Osteoblast (primary cell): ENCODE measurements at regions not wholly inside any gene's neighbourhood (a gene's known extent, or its start where the extent isn't known, plus 50 kb on each side); places are given as distances from the start of the nearest gene placed in this dataset.

Experiments
- DNase-seq: peaks from one replicate; pipeline ENCODE4 v3.0.0; 2011; ENCODE audit warnings: low spot score, mixed read lengths; ENCODE audit not compliant: insufficient read length; ENCODE audit errors: missing footprints
- H2AFZ ChIP-seq: 2 replicates; pipeline ENCODE4 v1.6.0; 2011; ENCODE audit warnings: mild to moderate bottlenecking, low read length
- H3K27ac ChIP-seq: 2 replicates; pipeline ENCODE4 v1.5.1; 2011; ENCODE audit warnings: mild to moderate bottlenecking, low read depth, low read length, moderate library complexity
- H3K27me3 ChIP-seq: 2 replicates; pipeline ENCODE4 v1.6.0; 2012; ENCODE audit warnings: mild to moderate bottlenecking, control low read depth, inconsistent platforms, low read length, moderate library complexity; ENCODE audit not compliant: insufficient read depth
- H3K36me3 ChIP-seq: 2 replicates; pipeline ENCODE4 v1.5.1; 2011; ENCODE audit warnings: mild to moderate bottlenecking, low read length, control low read depth, moderate library complexity; ENCODE audit not compliant: insufficient read depth
- H3K4me1 ChIP-seq: 2 replicates; pipeline ENCODE4 v1.5.1; 2011; ENCODE audit warnings: mild to moderate bottlenecking, low read length, control low read depth, moderate library complexity; ENCODE audit not compliant: insufficient read depth
- H3K4me2 ChIP-seq: 2 replicates; pipeline ENCODE4 v1.6.0; 2011; ENCODE audit warnings: mild to moderate bottlenecking, low read length; ENCODE audit not compliant: insufficient read depth
- H3K4me3 ChIP-seq: fragments of 200-600 bp; sonication (generic); 3 replicates; pipeline ENCODE4 v1.5.1; 2012; ENCODE audit warnings: mild to moderate bottlenecking, low read length, inconsistent platforms; ENCODE audit not compliant: insufficient read depth
- H3K79me2 ChIP-seq: 2 replicates; pipeline ENCODE4 v1.6.0; 2012; ENCODE audit warnings: mild to moderate bottlenecking, low read length, control low read depth, inconsistent platforms; ENCODE audit not compliant: insufficient read depth
- H3K9me3 ChIP-seq: 2 replicates; pipeline ENCODE4 v1.5.1; 2011; ENCODE audit warnings: low read depth, low read length, control low read depth
- H4K20me1 ChIP-seq: 2 replicates; pipeline ENCODE4 v1.6.0; 2012; ENCODE audit warnings: mild to moderate bottlenecking, low read length, control low read depth; ENCODE audit not compliant: insufficient read depth
- TF ChIP-seq, protein P1 (sequence below): IDR thresholded peaks from 2 replicates; pipeline ENCODE4 v1.5.1; 2011; ENCODE audit warnings: mild to moderate bottlenecking, low read depth, low read length, moderate library complexity; ENCODE audit errors: extremely low read depth

DNA sequence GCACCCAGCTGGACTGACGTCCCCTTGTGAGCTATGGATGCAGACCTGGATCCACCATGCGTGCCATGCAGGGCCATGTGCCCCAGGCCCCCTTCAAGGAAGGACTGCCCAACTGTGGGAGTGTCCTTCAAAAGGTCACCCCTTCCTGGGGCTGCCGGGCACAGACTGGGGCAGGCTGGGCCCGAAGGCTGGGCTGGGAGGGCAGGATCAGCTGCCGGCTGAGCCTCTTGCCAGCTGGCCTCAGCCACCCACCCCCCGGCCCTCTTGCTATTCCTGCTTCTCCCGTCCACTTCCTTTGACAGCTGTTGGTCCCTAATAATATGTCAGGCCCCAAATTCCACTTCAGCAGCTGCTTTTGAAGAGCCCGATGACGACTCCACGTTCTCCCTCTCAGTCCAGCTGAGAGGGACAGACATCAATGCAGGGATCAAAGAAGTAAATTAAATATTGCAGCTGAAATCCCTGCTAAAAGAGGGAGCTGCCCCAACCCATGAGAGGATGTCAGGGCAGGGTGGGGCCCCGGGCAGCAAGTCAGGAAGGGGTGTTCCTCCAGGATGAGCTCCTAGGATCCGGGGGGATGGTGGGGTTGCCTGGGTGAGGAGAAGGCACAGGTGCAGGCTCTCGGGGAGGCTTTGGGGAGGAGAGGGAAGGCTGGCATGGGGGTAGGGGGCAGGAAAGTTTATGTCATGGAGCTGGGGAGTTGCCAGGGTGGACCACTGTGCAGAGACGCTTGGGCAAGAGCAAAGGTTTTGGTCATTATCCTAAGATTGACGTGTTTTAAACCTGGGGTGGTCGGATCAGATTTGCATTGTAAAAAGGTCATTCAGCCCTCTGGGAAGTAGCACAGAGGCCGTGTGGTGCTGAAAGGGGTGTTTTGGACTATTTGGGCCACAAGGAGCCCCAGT lies 185.0 kb downstream of the ANKRD60 start:
- Histone ChIP-seq H2AFZ (no peak overlapping the region), H3K4me3 (no peak overlapping the region), H3K27ac (no peak overlapping the region), H3K4me2 (no peak overlapping the region), H3K27me3 (peaks cover 9% of the 10 kb centered on the region), H3K9me3 (no peaks in the 10 kb centered on the region), H3K36me3 (no peaks in the 10 kb centered on the region), H4K20me1 (no peaks in the 10 kb centered on the region), H3K79me2 (no peaks in the 10 kb centered on the region), H3K4me1 (peaks cover 15% of the 10 kb centered on the region)
- TF ChIP-seq, protein P1, sequence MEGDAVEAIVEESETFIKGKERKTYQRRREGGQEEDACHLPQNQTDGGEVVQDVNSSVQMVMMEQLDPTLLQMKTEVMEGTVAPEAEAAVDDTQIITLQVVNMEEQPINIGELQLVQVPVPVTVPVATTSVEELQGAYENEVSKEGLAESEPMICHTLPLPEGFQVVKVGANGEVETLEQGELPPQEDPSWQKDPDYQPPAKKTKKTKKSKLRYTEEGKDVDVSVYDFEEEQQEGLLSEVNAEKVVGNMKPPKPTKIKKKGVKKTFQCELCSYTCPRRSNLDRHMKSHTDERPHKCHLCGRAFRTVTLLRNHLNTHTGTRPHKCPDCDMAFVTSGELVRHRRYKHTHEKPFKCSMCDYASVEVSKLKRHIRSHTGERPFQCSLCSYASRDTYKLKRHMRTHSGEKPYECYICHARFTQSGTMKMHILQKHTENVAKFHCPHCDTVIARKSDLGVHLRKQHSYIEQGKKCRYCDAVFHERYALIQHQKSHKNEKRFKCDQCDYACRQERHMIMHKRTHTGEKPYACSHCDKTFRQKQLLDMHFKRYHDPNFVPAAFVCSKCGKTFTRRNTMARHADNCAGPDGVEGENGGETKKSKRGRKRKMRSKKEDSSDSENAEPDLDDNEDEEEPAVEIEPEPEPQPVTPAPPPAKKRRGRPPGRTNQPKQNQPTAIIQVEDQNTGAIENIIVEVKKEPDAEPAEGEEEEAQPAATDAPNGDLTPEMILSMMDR: no peak
- DNase-seq: no peak

DNA sequence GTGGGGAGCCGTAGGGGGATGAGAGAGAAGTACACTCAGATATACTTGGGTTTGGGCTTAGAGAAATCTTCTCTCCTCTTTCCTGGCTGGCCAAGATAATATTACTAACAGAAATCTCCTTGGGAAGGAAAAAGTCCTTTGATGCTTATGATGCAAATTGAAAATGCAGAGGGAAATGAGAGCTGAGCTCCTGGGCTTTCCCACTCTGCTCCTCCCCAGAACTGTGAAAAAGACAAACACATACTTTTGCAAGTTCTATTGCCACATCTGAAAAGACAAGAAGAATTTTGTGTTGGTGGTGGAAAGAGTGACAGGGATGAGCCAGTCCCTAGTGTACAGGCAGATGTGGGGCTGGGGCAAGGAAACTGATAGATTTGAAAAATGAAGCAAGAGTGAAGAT lies 185.9 kb downstream of the ANKRD60 start:
- no peak overlapping the region for H3K27ac ChIP-seq
- peaks cover 9% of the 10 kb centered on the region for H3K27me3 ChIP-seq
- no peak overlapping the region for H3K4me3 ChIP-seq
- no peaks in the 10 kb centered on the region for H3K36me3 ChIP-seq
- H2AFZ ChIP-seq: no peak overlapping the region
- peaks cover 10% of the 10 kb centered on the region for H3K4me1 ChIP-seq
- H3K79me2 ChIP-seq: no peaks in the 10 kb centered on the region
- H3K9me3 ChIP-seq: no peaks in the 10 kb centered on the region
- no peaks in the 10 kb centered on the region for H4K20me1 ChIP-seq
- DNase-seq: no peak
- TF ChIP-seq, protein P1: no peak
- no peak overlapping the region for H3K4me2 ChIP-seq

DNA sequence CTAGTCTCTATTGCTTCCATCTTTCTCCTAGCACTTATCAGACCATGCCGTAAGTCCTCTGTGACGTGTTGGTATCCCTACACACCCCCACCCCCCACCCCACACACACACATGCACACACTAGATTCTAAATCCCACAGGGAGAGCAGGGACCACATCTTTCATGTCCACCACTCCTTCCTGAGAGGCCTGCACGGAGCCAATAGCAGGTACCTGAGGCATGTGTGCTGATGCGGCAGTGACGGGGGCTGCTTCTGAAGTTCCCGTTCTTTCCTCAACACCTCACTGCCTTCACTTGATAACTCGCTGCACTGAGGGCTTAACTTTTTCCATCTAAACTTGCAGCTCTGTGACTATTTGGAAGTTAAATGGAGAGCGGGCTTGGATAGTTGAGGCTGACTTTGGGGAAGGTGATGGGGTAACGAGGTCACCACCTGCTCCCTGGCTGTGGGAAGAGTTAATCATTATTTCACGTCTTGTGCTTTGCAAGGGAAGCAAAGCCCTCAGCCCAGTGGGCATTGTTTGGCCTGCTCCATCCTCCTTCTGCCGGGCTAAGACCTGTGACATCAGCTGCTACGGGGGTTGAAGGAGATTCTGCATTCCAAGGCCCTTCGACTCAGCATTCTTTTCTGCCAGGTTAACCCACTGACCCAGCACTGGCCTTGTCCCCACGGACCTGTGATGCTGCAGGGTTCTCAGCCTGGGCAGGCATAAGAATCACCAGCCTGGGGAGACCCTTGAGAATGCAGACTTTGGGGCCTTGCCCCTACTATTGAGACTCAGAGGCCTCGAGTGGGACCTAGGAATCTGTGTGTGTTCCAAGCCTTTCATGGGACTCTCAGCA lies 187.8 kb downstream of the ANKRD60 start:
- no peaks in the 10 kb centered on the region for H4K20me1 ChIP-seq
- no peak overlapping the region for H3K27ac ChIP-seq
- H2AFZ ChIP-seq: no peak overlapping the region
- H3K4me3 ChIP-seq: no peak overlapping the region
- no peak for DNase-seq
- no peaks in the 10 kb centered on the region for H3K36me3 ChIP-seq
- no peaks in the 10 kb centered on the region for H3K9me3 ChIP-seq
- H3K4me1 ChIP-seq: no peaks in the 10 kb centered on the region
- TF ChIP-seq, protein P1: no peak
- H3K4me2 ChIP-seq: no peak overlapping the region
- no peaks in the 10 kb centered on the region for H3K79me2 ChIP-seq
- peaks cover 9% of the 10 kb centered on the region for H3K27me3 ChIP-seq
